Endodermal cell (in vitro differentiated cells): ENCODE measurements at regions not wholly inside any gene's neighbourhood (a gene's known extent, or its start where the extent isn't known, plus 50 kb on each side); places are given as distances from the start of the nearest gene placed in this dataset.

Experiments
- DNase-seq: peaks from one replicate; pipeline ENCODE4 v3.0.0-alpha.2; 2017
- H3K27ac ChIP-seq: 2 replicates; pipeline ENCODE4 v1.5.1; 2013; ENCODE audit warnings: mild to moderate bottlenecking, low read depth, low read length, moderate library complexity
- H3K27me3 ChIP-seq: 2 replicates; pipeline ENCODE4 v1.6.1; 2013; ENCODE audit warnings: mild to moderate bottlenecking, low read length, moderate library complexity; ENCODE audit not compliant: insufficient read depth, control insufficient read depth, poor library complexity, severe bottlenecking
- H3K36me3 ChIP-seq: 2 replicates; pipeline ENCODE4 v1.7.0; 2013; ENCODE audit warnings: mild to moderate bottlenecking, low read length, moderate library complexity; ENCODE audit not compliant: control insufficient read depth, insufficient read depth
- H3K4me1 ChIP-seq: one replicate; pipeline ENCODE4 v1.7.0; 2013; ENCODE audit warnings: low read length; ENCODE audit not compliant: control insufficient read depth, insufficient read depth
- H3K4me3 ChIP-seq: 2 replicates; pipeline ENCODE4 v1.5.1; 2013; ENCODE audit warnings: mild to moderate bottlenecking, low read length, moderate library complexity
- H3K9ac ChIP-seq: 2 replicates; pipeline ENCODE4 v1.6.1; 2013; ENCODE audit warnings: mild to moderate bottlenecking, low read length, moderate library complexity; ENCODE audit not compliant: poor library complexity, severe bottlenecking; ENCODE audit errors: extremely low read depth
- H3K9me3 ChIP-seq: 2 replicates; pipeline ENCODE4 v1.6.1; 2013; ENCODE audit warnings: mild to moderate bottlenecking, low read length, moderate library complexity; ENCODE audit not compliant: control insufficient read depth
- H3K27ac Mint-ChIP-seq: 2 replicates; pipeline ENCODE4 v1.8.0; 2020; ENCODE audit warnings: mixed read lengths
- H3K27me3 Mint-ChIP-seq: 2 replicates; pipeline ENCODE4 v1.8.0; 2021; ENCODE audit warnings: mild to moderate bottlenecking, mixed read lengths; ENCODE audit not compliant: insufficient read depth
- H3K36me3 Mint-ChIP-seq: 2 replicates; pipeline ENCODE4 v1.8.0; 2020; ENCODE audit warnings: low read depth, mixed read lengths
- H3K4me1 Mint-ChIP-seq: 2 replicates; pipeline ENCODE4 v1.8.0; 2020; ENCODE audit warnings: mixed read lengths
- H3K4me3 Mint-ChIP-seq: 2 replicates; pipeline ENCODE4 v1.8.0; 2020; ENCODE audit warnings: mild to moderate bottlenecking, moderate library complexity, mixed read lengths
- H3K9me3 Mint-ChIP-seq: 2 replicates; pipeline ENCODE4 v1.8.0; 2020; ENCODE audit warnings: mild to moderate bottlenecking, mixed read lengths
- CTCF ChIP-seq: fragments of 200-600 bp; sonication (generic); conservative IDR thresholded peaks from 2 replicates; pipeline ENCODE4 v1.5.0; 2021; ENCODE audit warnings: antibody characterized with exemption, mild to moderate bottlenecking
- WGBS, 2 experiments: methylation state at CpG; one replicate each; pipeline versions ENCODE4 v1.1.5 to v1.1.7; 2013; ENCODE audit warnings: missing lambda C conversion rate in 2 of 2, mixed read lengths in 1 of 2; ENCODE audit not compliant: insufficient coverage in 1 of 2, insufficient read length in 1 of 2; 5-methylcytosine and 5-hydroxymethylcytosine counted together

GRCh38 chr11:122513328-122513727 lies 142.2 kb upstream of the UBASH3B start:
- peaks cover 27% of the 10 kb centered on the region for H3K27me3 Mint-ChIP-seq
- H3K4me1 Mint-ChIP-seq: no peaks in the 10 kb centered on the region
- Histone ChIP-seq H3K27me3 (peaks cover 56% of the 10 kb centered on the region), H3K27ac (no peak overlapping the region), H3K9ac (no peak overlapping the region), H3K4me1 (no peaks in the 10 kb centered on the region), H3K36me3 (no peaks in the 10 kb centered on the region), H3K4me3 (no peak overlapping the region), H3K9me3 (peaks cover 66% of the 10 kb centered on the region)
- 94 to 100% methylated on average over 1 to 2 of the region's 2 CpGs for WGBS, 2 experiments
- no peak for DNase-seq
- H3K9me3 Mint-ChIP-seq: peaks cover 8% of the 10 kb centered on the region
- no peaks in the 10 kb centered on the region for H3K36me3 Mint-ChIP-seq
- H3K4me3 Mint-ChIP-seq: no peak overlapping the region
- TF ChIP-seq CTCF: no peak
- H3K27ac Mint-ChIP-seq: no peak overlapping the region

GRCh38 chr11:122512688-122513087 lies 142.8 kb upstream of the UBASH3B start:
- TF ChIP-seq CTCF: no peak
- Histone ChIP-seq H3K36me3 (no peaks in the 10 kb centered on the region), H3K4me3 (no peak overlapping the region), H3K9me3 (peaks cover 62% of the 10 kb centered on the region), H3K4me1 (no peaks in the 10 kb centered on the region), H3K9ac (no peak overlapping the region), H3K27me3 (peaks cover 62% of the 10 kb centered on the region), H3K27ac (no peak overlapping the region)
- Mint-ChIP-seq H3K27me3 (peaks cover 30% of the 10 kb centered on the region), H3K9me3 (peaks cover 3% of the 10 kb centered on the region), H3K36me3 (no peaks in the 10 kb centered on the region), H3K4me1 (no peaks in the 10 kb centered on the region), H3K4me3 (no peak overlapping the region), H3K27ac (no peak overlapping the region)
- no peak for DNase-seq
- 65% methylated on average over 2 of the region's 2 CpGs; no CpG with 5 or more reads in 1 of the 2 experiments for WGBS, 2 experiments

- Mint-ChIP-seq H3K27me3 (peaks cover 42% of the 10 kb centered on the region), H3K27ac (no peak overlapping the region), H3K4me3 (peak overlapping the region; percentile 28), H3K36me3 (no peaks in the 10 kb centered on the region), H3K9me3 (peaks cover 3% of the 10 kb centered on the region), H3K4me1 (peaks cover 4% of the 10 kb centered on the region)
- Histone ChIP-seq H3K9ac (no peak overlapping the region), H3K9me3 (peaks cover 35% of the 10 kb centered on the region), H3K27ac (no peak overlapping the region), H3K4me3 (no peak overlapping the region), H3K4me1 (no peaks in the 10 kb centered on the region), H3K36me3 (no peaks in the 10 kb centered on the region), H3K27me3 (peaks cover 68% of the 10 kb centered on the region)
- 95 to 96% methylated on average over 13 to 15 of the region's 15 CpGs for WGBS, 2 experiments
- DNase-seq: no peak
- TF ChIP-seq CTCF: peak; percentile 54
Measured at GRCh38 chr11:122509899-122510298, 145.6 kb upstream of the UBASH3B start.
